RWPE1 (cell line): ENCODE measurements at regions not wholly inside any gene's neighbourhood (a gene's known extent, or its start where the extent isn't known, plus 50 kb on each side); places are given as distances from the start of the nearest gene placed in this dataset.
A peak's percentile ranks its signal among the peaks of the same experiment; 100 is the strongest.

ENCODE experiments used
- CTCF ChIA-PET: fragments of 350-600 bp; sonication (Branson Sonifier 250); formaldehyde crosslinking; extraction: SDS; loops from one replicate; lab custom pipeline; 2021; lab: Yijun Ruan, JAX
- POLR2A ChIA-PET: fragments of 400-600 bp; formaldehyde crosslinking; extraction: SDS; loops from one replicate; lab custom pipeline; 2020; ENCODE audit warnings: antibody characterized with exemption; ENCODE audit not compliant: low non-redundant PET; lab: Yijun Ruan, JAX
- DNase-seq: peaks from one replicate; pipeline ENCODE4 v3.0.0; 2012; ENCODE audit warnings: low spot score
- H3K27ac ChIP-seq: fragments of 450-650 bp; 2 replicates; pipeline ENCODE4 v1.5.1; 2017
- TF ChIP-seq, protein P1 (sequence below): fragments of 450-650 bp; conservative IDR thresholded peaks from 2 replicates; pipeline ENCODE4 v1.5.1; 2017; ENCODE audit warnings: low read depth, mild to moderate bottlenecking

DNA sequence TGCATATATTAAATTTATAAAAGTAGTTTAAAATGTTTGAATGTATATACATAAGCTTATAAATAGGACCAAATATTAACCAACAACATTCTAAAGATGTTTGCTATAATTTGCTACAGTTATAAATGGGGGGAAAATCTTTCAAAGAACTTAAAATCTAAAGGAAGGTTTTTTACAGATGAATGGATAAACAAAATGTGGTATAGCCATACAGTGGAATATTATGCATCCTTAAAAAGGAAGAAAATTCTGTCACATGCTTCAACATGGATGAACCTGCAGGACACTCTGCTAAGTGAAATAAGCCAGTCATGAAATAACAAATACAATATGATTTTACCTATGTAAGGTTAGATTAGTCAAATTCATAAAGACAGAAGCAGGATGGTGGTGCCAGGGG, 75.8 kb downstream of the TMEM17 start:
- ChIA-PET POLR2A (no interaction called here), CTCF (no interaction called here)
- TF ChIP-seq, protein P1, sequence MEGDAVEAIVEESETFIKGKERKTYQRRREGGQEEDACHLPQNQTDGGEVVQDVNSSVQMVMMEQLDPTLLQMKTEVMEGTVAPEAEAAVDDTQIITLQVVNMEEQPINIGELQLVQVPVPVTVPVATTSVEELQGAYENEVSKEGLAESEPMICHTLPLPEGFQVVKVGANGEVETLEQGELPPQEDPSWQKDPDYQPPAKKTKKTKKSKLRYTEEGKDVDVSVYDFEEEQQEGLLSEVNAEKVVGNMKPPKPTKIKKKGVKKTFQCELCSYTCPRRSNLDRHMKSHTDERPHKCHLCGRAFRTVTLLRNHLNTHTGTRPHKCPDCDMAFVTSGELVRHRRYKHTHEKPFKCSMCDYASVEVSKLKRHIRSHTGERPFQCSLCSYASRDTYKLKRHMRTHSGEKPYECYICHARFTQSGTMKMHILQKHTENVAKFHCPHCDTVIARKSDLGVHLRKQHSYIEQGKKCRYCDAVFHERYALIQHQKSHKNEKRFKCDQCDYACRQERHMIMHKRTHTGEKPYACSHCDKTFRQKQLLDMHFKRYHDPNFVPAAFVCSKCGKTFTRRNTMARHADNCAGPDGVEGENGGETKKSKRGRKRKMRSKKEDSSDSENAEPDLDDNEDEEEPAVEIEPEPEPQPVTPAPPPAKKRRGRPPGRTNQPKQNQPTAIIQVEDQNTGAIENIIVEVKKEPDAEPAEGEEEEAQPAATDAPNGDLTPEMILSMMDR, result no peak
- no peak overlapping the region for H3K27ac ChIP-seq
- no peak for DNase-seq

DNA sequence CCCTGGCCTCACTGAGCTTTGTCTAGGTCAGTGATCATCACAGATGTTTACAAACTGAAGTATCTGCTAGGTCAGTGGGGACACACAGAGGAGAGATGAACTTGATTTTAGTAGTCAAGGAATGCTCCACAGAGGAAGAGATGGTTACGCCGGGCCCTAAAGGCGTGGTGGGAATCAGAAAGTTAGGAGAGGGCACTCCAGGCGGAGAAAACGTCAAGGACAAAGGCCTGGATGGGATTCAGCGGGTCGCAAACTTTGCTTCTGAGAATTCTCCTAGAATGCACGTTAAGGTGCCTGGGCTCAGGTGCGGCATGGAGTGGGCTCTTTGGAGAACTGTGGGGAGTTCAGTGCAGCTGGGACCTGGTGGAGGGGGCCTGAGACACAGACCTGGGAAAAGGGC, 78.8 kb downstream of the TMEM17 start:
- ChIA-PET POLR2A (no interaction called here), CTCF (no interaction called here)
- H3K27ac ChIP-seq, result no peak overlapping the region
- TF ChIP-seq, protein P1, result no peak
- DNase-seq, result no peak

GRCh38 chr2:62426154-62426912, 79.7 kb downstream of the TMEM17 start:
- TF ChIP-seq, protein P1, result no peak
- no peak for DNase-seq
- POLR2A ChIA-PET, result no interaction called here
- no peak overlapping the region for H3K27ac ChIP-seq
- CTCF ChIA-PET, result no interaction called here

DNA sequence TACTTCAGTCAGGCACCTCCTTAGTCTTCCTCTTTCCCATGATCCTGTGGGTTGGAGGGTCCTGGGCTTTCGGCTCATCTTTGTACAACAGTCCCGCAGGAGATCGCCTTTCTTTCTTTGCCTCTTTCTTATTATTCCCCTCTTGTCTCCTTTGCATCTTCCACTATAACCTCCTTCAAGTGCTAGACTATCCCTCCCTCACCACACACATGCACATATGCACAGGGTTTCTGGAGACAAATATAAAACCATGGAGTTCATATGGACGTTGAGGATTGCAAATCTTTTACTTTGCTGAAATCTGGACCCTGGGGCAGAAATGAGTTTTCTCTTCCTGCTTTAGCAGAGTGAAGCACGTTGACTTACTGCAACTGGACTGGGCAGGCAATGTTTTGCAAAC, 80.3 kb downstream of the TMEM17 start:
- CTCF ChIA-PET, result no interaction called here
- no peak overlapping the region for H3K27ac ChIP-seq
- no peak for DNase-seq
- TF ChIP-seq, protein P1, result no peak
- POLR2A ChIA-PET, result no interaction called here

DNA sequence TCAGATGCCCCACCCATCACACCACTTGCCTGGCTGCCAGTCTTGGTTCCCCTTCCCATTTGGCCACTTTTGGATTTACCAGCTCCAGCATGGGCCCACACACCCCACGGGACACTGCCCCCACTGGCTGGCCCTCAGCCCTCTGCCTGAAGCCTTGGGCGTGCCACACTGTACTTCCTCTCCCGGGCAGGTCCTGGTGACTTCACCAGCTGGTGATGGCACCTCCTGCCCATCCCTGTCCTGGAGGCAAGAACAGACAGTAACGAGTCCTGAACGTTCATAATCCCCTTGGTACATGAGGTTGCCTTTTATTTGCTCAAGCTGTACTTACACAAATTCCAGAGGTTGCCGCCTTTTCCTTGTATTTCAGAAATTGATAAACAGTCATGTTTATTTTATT, 81.1 kb downstream of the TMEM17 start:
- TF ChIP-seq, protein P1, result no peak
- ChIA-PET CTCF (interaction anchor here (0.6 to 0.7 kb wide), 2 partner anchors 553 to 1451 kb away, joined by 3 to 5 read pairs; no protein-coding TSS in a partner anchor), POLR2A (no interaction called here)
- peak; percentile 38 for DNase-seq
- peak overlapping the region; percentile 73 for H3K27ac ChIP-seq

- H3K27ac ChIP-seq, result no peak overlapping the region; the same call in 1 of the 2 replicates
- TF ChIP-seq, protein P1, result no peak
- no peak for DNase-seq
- ChIA-PET POLR2A (no interaction called here), CTCF (interaction anchor here (0.6 kb wide), 2 partner anchors 44 to 554 kb away, joined by 5 to 6 read pairs; no protein-coding TSS in a partner anchor)
Observed at GRCh38 chr2:62423883-62424458, 82.0 kb downstream of the TMEM17 start.
